Karpas-422 (cell line): ENCODE measurements at regions not wholly inside any gene's neighbourhood (a gene's known extent, or its start where the extent isn't known, plus 50 kb on each side); places are given as distances from the start of the nearest gene placed in this dataset.

ENCODE experiments used
- DNase-seq: peaks from one replicate; pipeline ENCODE4 v3.0.0-alpha.2; 2015
- H2AFZ ChIP-seq: fragments of 200-600 bp; sonication (generic); 2 replicates; pipeline ENCODE4 v1.6.1; 2014; ENCODE audit warnings: antibody characterized with exemption, low read length, mixed read lengths
- H3K27ac ChIP-seq: fragments of 200-600 bp; sonication (generic); 2 replicates; pipeline ENCODE4 v1.5.1; 2014; ENCODE audit warnings: mild to moderate bottlenecking, low read length, moderate library complexity
- H3K27me3 ChIP-seq: fragments of 200-600 bp; sonication (generic); 2 replicates; pipeline ENCODE4 v1.6.1; 2014; ENCODE audit warnings: low read length, mixed read lengths
- H3K36me3 ChIP-seq: fragments of 200-600 bp; sonication (generic); 2 replicates; pipeline ENCODE4 v1.6.1; 2014; ENCODE audit warnings: low read length, mixed read lengths; ENCODE audit not compliant: insufficient read depth
- H3K4me1 ChIP-seq: fragments of 200-600 bp; sonication (generic); 2 replicates; pipeline ENCODE4 v1.6.1; 2014; ENCODE audit warnings: mild to moderate bottlenecking, low read length, mixed read lengths
- H3K4me2 ChIP-seq: fragments of 200-600 bp; sonication (generic); 2 replicates; pipeline ENCODE4 v1.6.1; 2014; ENCODE audit warnings: low read length, low read depth, mild to moderate bottlenecking; ENCODE audit not compliant: poor library complexity, severe bottlenecking
- H3K4me3 ChIP-seq: fragments of 200-600 bp; sonication (generic); 2 replicates; pipeline ENCODE4 v1.5.1; 2014; ENCODE audit warnings: mild to moderate bottlenecking, antibody characterized with exemption, low read length, mixed read lengths
- H3K79me2 ChIP-seq: fragments of 200-600 bp; sonication (generic); 2 replicates; pipeline ENCODE4 v1.6.1; 2014; ENCODE audit warnings: mild to moderate bottlenecking, low read length, mixed read lengths
- H3K9ac ChIP-seq: fragments of 200-600 bp; sonication (generic); 2 replicates; pipeline ENCODE4 v1.6.0; 2014; ENCODE audit warnings: low read length
- H3K9me2 ChIP-seq: fragments of 200-600 bp; sonication (generic), shearing (Covaris generic); replicated peaks from 2 replicates; pipeline ENCODE4 v1.6.0; 2014; ENCODE audit warnings: mild to moderate bottlenecking, low read length, moderate library complexity; ENCODE audit not compliant: insufficient read depth
- H3K9me3 ChIP-seq: fragments of 300-700, 200-600 bp; sonication (generic); 2 replicates; pipeline ENCODE4 v1.6.1; 2014; ENCODE audit warnings: low read length, mixed read lengths
- H4K20me1 ChIP-seq: fragments of 200-600 bp; sonication (generic); 2 replicates; pipeline ENCODE4 v1.6.1; 2014; ENCODE audit warnings: mild to moderate bottlenecking, antibody characterized with exemption, low read length, low read depth; ENCODE audit not compliant: insufficient read depth

DNA sequence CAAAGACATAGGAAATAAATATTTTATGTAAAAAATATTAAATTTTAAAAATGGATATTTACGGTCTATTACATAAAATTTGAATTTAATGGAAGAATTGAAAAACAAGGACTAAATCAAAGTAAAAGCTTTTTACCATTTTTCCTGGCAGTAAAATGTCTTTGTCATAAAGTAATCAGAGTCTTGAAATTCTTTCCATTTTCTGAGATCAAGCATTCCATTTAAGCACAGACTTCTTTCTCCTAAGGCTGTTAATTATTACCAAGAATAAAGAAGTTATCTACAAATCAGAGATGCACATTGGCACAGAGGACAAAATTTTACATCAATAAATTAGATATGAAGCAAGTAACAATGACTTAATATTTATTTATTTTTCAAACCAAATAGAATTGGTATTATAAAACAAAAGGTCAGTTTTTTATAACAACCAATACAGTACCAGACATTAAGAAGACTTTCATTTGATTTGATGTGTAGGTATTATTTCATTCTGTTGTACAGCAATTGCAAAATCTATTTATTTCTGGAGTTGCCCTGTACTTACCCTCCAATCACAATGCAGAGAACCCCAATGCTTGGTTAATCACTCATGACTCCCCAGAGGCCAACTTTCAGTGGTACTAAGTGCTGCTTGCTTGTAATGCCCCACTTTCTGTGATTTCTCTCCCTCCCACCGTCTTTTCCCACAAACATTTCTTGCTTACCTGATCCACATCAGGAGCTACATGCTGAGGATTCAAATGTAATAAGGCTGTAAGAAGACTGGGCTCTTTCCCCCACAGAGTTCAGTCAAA is 254.6 kb downstream of the GASK1B start:
- Histone ChIP-seq H3K27ac (no peak overlapping the region), H3K9me2 (0 out of 2 replicates have a peak, but pooled peaks cover 4% of the 10 kb centered on the region), H3K36me3 (no peaks in the 10 kb centered on the region), H3K9ac (no peak overlapping the region), H3K9me3 (peaks cover 12% of the 10 kb centered on the region), H2AFZ (no peak overlapping the region), H3K27me3 (no peaks in the 10 kb centered on the region), H3K79me2 (no peaks in the 10 kb centered on the region), H3K4me1 (no peaks in the 10 kb centered on the region), H3K4me3 (no peak overlapping the region), H3K4me2 (no peak overlapping the region), H4K20me1 (no peaks in the 10 kb centered on the region)
- no peak for DNase-seq

DNA sequence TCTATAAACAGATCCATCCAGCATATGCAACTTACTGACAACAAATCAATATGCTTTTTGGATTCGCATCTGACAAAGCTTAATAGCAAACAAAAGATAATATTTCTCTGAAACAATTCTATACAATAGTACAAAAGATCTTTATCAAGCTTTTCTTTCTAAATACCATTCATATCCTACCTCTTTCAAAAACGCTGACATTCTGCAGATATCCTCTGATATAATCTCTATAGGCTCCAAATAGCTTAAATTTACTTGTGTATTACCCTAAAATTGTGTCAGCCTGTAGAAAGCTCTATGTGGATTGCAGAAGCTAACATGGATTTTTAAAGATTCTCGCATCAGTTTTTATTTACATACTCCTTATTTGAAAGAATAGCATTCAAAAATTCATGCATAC is 260.6 kb downstream of the GASK1B start:
- Histone ChIP-seq H3K9ac (no peak overlapping the region), H3K9me2 (0 out of 2 replicates have a peak, but pooled peaks cover 4% of the 10 kb centered on the region), H3K27me3 (no peaks in the 10 kb centered on the region), H3K4me2 (no peak overlapping the region), H3K36me3 (no peaks in the 10 kb centered on the region), H3K4me1 (no peaks in the 10 kb centered on the region), H4K20me1 (no peaks in the 10 kb centered on the region), H3K27ac (no peak overlapping the region), H3K9me3 (no peaks in the 10 kb centered on the region), H3K4me3 (no peak overlapping the region), H2AFZ (no peak overlapping the region), H3K79me2 (no peaks in the 10 kb centered on the region)
- DNase-seq, result no peak

DNA sequence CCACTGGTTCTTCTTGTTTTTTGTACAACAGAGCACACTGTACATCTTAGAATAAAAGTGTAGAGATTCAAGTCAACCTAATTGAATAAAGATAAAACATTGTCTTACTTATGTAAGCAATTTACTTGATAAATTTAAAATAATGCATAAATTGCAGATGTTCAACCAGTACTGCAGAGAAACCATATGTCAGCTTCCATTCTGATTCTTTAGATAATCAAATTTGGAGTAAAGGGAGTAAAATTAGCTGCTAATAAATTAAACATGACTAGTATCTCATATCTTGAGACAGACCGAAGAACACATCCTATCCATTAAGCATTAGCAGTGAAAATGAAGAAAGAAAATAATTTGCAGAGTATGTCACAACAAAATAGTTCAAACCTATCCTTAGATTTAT is 261.2 kb downstream of the GASK1B start:
- H3K9me3 ChIP-seq, result no peaks in the 10 kb centered on the region
- H3K4me3 ChIP-seq, result no peak overlapping the region
- H3K79me2 ChIP-seq, result no peaks in the 10 kb centered on the region
- no peaks in the 10 kb centered on the region for H4K20me1 ChIP-seq
- H3K4me1 ChIP-seq, result no peaks in the 10 kb centered on the region
- 0 out of 2 replicates have a peak, but pooled peaks cover 4% of the 10 kb centered on the region for H3K9me2 ChIP-seq
- no peak for DNase-seq
- H2AFZ ChIP-seq, result no peak overlapping the region
- no peak overlapping the region for H3K4me2 ChIP-seq
- no peaks in the 10 kb centered on the region for H3K36me3 ChIP-seq
- no peak overlapping the region for H3K27ac ChIP-seq
- no peaks in the 10 kb centered on the region for H3K27me3 ChIP-seq
- no peak overlapping the region for H3K9ac ChIP-seq

DNA sequence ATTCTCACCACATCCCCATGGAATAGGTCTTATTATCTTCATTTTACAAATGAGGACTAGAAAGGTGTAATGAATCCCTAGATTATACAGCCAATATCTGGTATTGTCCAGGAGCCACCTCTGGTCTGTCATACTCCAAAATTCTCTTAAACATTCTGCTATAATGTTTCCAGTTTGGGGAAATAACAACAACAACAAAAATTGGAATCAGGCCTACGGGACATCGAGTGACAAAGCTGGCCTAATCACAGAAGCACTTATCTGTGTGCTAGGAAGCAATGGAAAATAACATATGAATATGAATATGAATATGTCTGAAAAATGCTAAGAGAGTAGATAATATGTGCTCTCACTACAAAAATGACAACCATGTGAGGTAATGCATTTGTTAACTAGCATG is 264.1 kb downstream of the GASK1B start:
- Histone ChIP-seq H3K27ac (no peak overlapping the region), H2AFZ (no peak overlapping the region), H4K20me1 (no peaks in the 10 kb centered on the region), H3K4me2 (no peak overlapping the region), H3K79me2 (no peaks in the 10 kb centered on the region), H3K9me2 (no peaks in the 10 kb centered on the region), H3K9ac (no peak overlapping the region), H3K36me3 (no peaks in the 10 kb centered on the region), H3K27me3 (no peaks in the 10 kb centered on the region), H3K9me3 (peaks cover 11% of the 10 kb centered on the region; the same call in 1 of the 2 replicates), H3K4me1 (no peaks in the 10 kb centered on the region), H3K4me3 (no peak overlapping the region)
- DNase-seq, result no peak

DNA sequence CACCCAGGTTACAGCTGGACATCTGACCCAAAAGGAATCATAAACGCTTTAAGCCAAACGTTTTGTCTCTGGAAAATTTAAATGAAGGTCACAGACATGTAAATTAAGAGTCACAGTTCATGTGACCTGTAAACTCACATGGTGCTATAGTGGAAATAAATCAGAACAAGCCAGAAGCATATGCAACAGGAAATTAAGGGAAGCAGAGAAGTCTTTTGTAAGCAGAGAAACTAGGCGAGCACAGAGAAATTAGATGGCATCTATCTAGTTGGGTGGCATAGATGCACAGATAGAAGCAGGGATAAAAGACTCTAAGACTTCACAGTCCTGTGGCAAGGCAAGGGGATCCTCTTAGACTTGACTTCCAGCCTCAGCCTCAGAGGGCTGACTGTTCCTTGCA is 264.8 kb downstream of the GASK1B start:
- peaks cover 11% of the 10 kb centered on the region; the same call in 1 of the 2 replicates for H3K9me3 ChIP-seq
- no peaks in the 10 kb centered on the region for H3K36me3 ChIP-seq
- H3K27me3 ChIP-seq, result no peaks in the 10 kb centered on the region
- H3K79me2 ChIP-seq, result no peaks in the 10 kb centered on the region
- H4K20me1 ChIP-seq, result no peaks in the 10 kb centered on the region
- DNase-seq, result no peak
- no peak overlapping the region for H3K4me2 ChIP-seq
- no peak overlapping the region for H3K9ac ChIP-seq
- H3K4me1 ChIP-seq, result no peaks in the 10 kb centered on the region
- no peak overlapping the region for H3K27ac ChIP-seq
- no peaks in the 10 kb centered on the region for H3K9me2 ChIP-seq
- H3K4me3 ChIP-seq, result no peak overlapping the region
- H2AFZ ChIP-seq, result no peak overlapping the region

DNA sequence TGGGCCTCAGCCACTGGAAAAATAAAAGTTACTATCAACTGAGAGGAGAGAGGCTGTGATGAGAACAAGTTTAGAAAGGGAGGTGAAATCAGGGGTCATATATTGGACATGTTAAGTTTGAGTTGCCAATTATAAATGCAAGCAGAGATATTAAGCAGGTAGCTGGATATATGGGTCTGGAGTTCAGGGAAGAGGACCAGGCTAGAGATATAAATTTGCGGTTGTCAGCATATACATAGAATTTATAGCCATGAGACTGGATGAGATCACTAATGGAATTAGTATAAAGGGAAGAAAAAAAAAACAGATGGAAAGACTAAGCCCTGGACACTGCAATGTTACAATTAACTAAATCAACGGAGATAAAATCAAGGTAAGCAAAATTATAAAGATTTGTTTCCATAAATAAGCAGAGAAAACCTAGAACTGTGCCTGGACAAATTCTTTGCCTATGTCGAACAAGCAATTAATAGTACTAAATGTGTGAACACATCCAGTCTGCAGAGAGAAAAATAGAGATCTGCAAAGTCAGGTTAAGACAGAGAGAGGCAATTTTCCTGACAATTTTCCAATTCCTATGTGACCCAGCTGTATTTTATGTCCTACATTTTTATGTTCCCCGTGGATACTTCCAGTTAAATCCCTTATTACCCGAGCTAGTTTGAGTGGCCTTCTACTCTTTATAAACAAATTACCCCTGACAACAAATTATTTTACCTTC is 265.4 kb downstream of the GASK1B start:
- H3K9ac ChIP-seq, result no peak overlapping the region
- H3K27me3 ChIP-seq, result no peaks in the 10 kb centered on the region
- H2AFZ ChIP-seq, result no peak overlapping the region
- no peaks in the 10 kb centered on the region for H4K20me1 ChIP-seq
- no peak for DNase-seq
- H3K4me2 ChIP-seq, result no peak overlapping the region
- peaks cover 15% of the 10 kb centered on the region for H3K9me3 ChIP-seq
- no peaks in the 10 kb centered on the region for H3K36me3 ChIP-seq
- H3K4me1 ChIP-seq, result no peaks in the 10 kb centered on the region
- H3K27ac ChIP-seq, result no peak overlapping the region
- H3K9me2 ChIP-seq, result no peaks in the 10 kb centered on the region
- H3K4me3 ChIP-seq, result no peak overlapping the region
- no peaks in the 10 kb centered on the region for H3K79me2 ChIP-seq

DNA sequence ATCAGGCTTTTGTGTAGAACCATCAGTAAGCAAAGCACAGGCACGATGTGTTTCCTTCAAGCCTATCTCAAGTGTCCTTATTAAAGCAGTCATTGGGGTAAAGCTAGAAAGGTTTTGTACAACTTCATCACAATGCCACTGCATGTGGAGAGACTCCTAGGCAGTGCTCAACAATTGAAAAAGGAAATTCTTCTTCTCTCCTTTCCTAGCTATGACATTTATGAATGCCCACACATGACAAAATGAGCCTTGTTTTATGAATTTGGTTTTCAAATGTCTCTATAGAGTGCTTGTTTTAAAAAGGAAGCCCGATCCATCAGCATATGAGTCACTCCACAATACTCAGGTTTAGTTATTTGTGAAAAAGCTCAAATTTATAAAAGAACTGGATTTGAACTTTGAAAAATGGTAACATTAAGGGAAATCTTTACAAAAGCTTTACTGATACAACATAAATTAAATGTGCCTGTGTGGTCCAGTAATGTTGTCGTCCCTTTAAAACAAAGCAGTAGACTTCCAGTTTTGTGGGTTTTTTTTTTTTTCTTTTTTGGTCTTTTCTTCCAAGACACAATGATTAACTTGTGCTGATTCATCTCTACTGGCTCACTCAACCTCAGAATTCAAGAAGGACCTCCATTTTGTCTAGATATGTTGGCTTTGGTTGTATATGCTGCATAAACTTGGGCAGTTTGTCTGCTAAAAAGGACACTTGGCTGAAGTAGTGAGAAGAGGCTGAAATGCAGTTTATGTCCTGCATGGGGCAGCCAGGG is 273.8 kb downstream of the GASK1B start:
- no peaks in the 10 kb centered on the region for H4K20me1 ChIP-seq
- no peaks in the 10 kb centered on the region for H3K4me1 ChIP-seq
- H3K27me3 ChIP-seq, result no peaks in the 10 kb centered on the region
- no peak overlapping the region for H3K4me3 ChIP-seq
- no peak overlapping the region for H3K27ac ChIP-seq
- H3K9me2 ChIP-seq, result no peaks in the 10 kb centered on the region
- no peaks in the 10 kb centered on the region for H3K36me3 ChIP-seq
- H2AFZ ChIP-seq, result no peak overlapping the region
- DNase-seq, result no peak
- no peak overlapping the region for H3K9ac ChIP-seq
- no peak overlapping the region for H3K4me2 ChIP-seq
- peaks cover 29% of the 10 kb centered on the region for H3K9me3 ChIP-seq
- no peaks in the 10 kb centered on the region for H3K79me2 ChIP-seq

DNA sequence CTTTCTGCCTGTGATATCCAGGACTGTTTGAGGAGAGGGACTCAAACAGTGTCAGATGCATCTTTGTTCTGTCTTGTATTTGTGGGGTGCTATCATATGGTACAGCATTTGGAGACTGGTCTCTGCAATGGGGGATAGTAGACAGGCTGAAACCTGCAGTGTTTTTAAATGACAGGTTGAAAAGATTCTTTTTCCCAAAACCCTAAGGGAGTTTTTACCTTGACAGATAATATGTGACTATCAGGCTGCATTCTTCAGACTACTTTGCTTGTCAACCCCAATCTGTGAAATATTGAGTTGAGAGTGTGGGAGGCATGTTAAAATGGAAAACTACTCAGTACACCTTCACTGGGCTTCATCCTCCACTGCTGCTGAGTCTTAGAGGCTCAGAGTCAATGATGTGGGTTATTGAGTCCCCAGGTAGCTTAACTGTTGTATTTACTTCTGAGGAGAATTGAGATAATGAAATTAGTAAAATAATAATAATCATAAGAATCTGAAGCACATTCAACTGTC is 274.9 kb downstream of the GASK1B start:
- H4K20me1 ChIP-seq, result no peaks in the 10 kb centered on the region
- no peak overlapping the region for H3K4me2 ChIP-seq
- no peaks in the 10 kb centered on the region for H3K36me3 ChIP-seq
- H3K27ac ChIP-seq, result no peak overlapping the region
- H3K79me2 ChIP-seq, result no peaks in the 10 kb centered on the region
- no peaks in the 10 kb centered on the region for H3K9me2 ChIP-seq
- no peaks in the 10 kb centered on the region for H3K27me3 ChIP-seq
- no peak overlapping the region for H3K4me3 ChIP-seq
- no peaks in the 10 kb centered on the region for H3K4me1 ChIP-seq
- no peak overlapping the region for H2AFZ ChIP-seq
- H3K9me3 ChIP-seq, result peaks cover 26% of the 10 kb centered on the region
- H3K9ac ChIP-seq, result no peak overlapping the region
- no peak for DNase-seq
